ENCODE measurements at regions not wholly inside any gene's neighbourhood (a gene's known extent, or its start where the extent isn't known, plus 50 kb on each side); places are given as distances from the start of the nearest gene placed in this dataset.

GRCh38 chr3:137259701-137260100 is 301.9 kb downstream of the IL20RB start:
- Histone ChIP-seq H3K36me3 (no peaks in the 10 kb centered on the region), H3K27me3 (no peaks in the 10 kb centered on the region), H3K27ac (no peak overlapping the region), H3K4me1 (peaks cover 0 to 8% (median 0%) of the 10 kb centered on the region in 3 donors), H3K4me3 (no peak overlapping the region), H3K9me3 (no peaks in the 10 kb centered on the region)
- WGBS, 2 donors (ENCODE audit: low coverage in 1 of 2): 15 to 19% methylated on average over 4 to 5 of the region's 5 CpGs
- TF ChIP-seq CTCF (IDR thresholded peaks at IDR 0.05) (no peak), EP300 (IDR thresholded peaks at IDR 0.05) (no peak), POLR2A (IDR thresholded peaks at IDR 0.05) (no peak), POLR2AphosphoS5 (IDR thresholded peaks at IDR 0.05) (no peak)
- ATAC-seq: no peak

GRCh38 chr3:137264071-137264820 is 306.5 kb downstream of the IL20RB start:
- Histone ChIP-seq H3K4me3 (no peak overlapping the region), H3K36me3 (no peaks in the 10 kb centered on the region), H3K27ac (no peak overlapping the region), H3K27me3 (peaks cover 6% of the 10 kb centered on the region), H3K9me3 (no peaks in the 10 kb centered on the region), H3K4me1 (peaks cover 0 to 8% (median 0%) of the 10 kb centered on the region in 3 donors)
- 15 to 18% methylated on average over 11 of the region's 14 CpGs for WGBS, 2 donors (ENCODE audit: low coverage in 1 of 2)
- ATAC-seq: peak; percentile 42
- no peak for TF ChIP-seq POLR2A (IDR thresholded peaks at IDR 0.05)
- no peak for TF ChIP-seq CTCF (IDR thresholded peaks at IDR 0.05)
- TF ChIP-seq POLR2AphosphoS5 (IDR thresholded peaks at IDR 0.05): no peak
- TF ChIP-seq EP300 (IDR thresholded peaks at IDR 0.05): no peak

- Histone ChIP-seq H3K27ac (no peak overlapping the region), H3K27me3 (peaks cover 6% of the 10 kb centered on the region), H3K36me3 (no peaks in the 10 kb centered on the region), H3K4me3 (no peak overlapping the region), H3K4me1 (peaks cover 0 to 8% (median 0%) of the 10 kb centered on the region in 3 donors), H3K9me3 (no peaks in the 10 kb centered on the region)
- WGBS, 2 donors (ENCODE audit: low coverage in 1 of 2): 72 to 74% methylated on average over 2 to 3 of the region's 3 CpGs
- TF ChIP-seq POLR2A (IDR thresholded peaks at IDR 0.05) (no peak), EP300 (IDR thresholded peaks at IDR 0.05) (no peak), POLR2AphosphoS5 (IDR thresholded peaks at IDR 0.05) (no peak), CTCF (IDR thresholded peaks at IDR 0.05) (no peak)
- ATAC-seq: no peak
Observed at GRCh38 chr3:137264843-137265330, 307.1 kb downstream of the IL20RB start.

GRCh38 chr3:137282871-137283270 is 325.1 kb downstream of the IL20RB start:
- no peaks in the 10 kb centered on the region for H3K36me3 ChIP-seq
- no peak overlapping the region for H3K4me3 ChIP-seq
- TF ChIP-seq POLR2A (IDR thresholded peaks at IDR 0.05): no peak
- H3K4me1 ChIP-seq: no peaks in the 10 kb centered on the region
- H3K9me3 ChIP-seq: no peaks in the 10 kb centered on the region
- H3K27ac ChIP-seq: no peak overlapping the region
- ATAC-seq: no peak
- no peaks in the 10 kb centered on the region for H3K27me3 ChIP-seq

- no peak overlapping the region for H3K27ac ChIP-seq
- no peaks in the 10 kb centered on the region for H3K36me3 ChIP-seq
- H3K4me1 ChIP-seq: no peaks in the 10 kb centered on the region
- no peak overlapping the region for H3K4me3 ChIP-seq
- H3K9me3 ChIP-seq: no peaks in the 10 kb centered on the region
- TF ChIP-seq EP300 (IDR thresholded peaks at IDR 0.05): no peak
- no peak for TF ChIP-seq POLR2A (IDR thresholded peaks at IDR 0.05)
- no peak for TF ChIP-seq POLR2AphosphoS5 (IDR thresholded peaks at IDR 0.05)
- no peak for TF ChIP-seq CTCF (IDR thresholded peaks at IDR 0.05)
- H3K27me3 ChIP-seq: no peaks in the 10 kb centered on the region
- no peak for ATAC-seq
- WGBS, 2 donors (ENCODE audit: low coverage in 1 of 2): 62 to 92% methylated on average over 2 of the region's 2 CpGs
Observed at GRCh38 chr3:137285924-137286323, 328.1 kb downstream of the IL20RB start.

Measured in gastroesophageal sphincter (tissue), 4 donors.